HUES48 (cell line): ENCODE measurements at regions not wholly inside any gene's neighbourhood (a gene's known extent, or its start where the extent isn't known, plus 50 kb on each side); places are given as distances from the start of the nearest gene placed in this dataset.

Experiments used
- H3K27ac ChIP-seq: one replicate; pipeline ENCODE4 v1.7.0; 2013; ENCODE audit warnings: low read depth, low read length, inconsistent platforms
- H3K27me3 ChIP-seq: 2 replicates; pipeline ENCODE4 v1.6.1; 2013; ENCODE audit warnings: mild to moderate bottlenecking, low read length; ENCODE audit not compliant: control insufficient read depth, insufficient read depth
- H3K36me3 ChIP-seq: 2 replicates; pipeline ENCODE4 v1.6.1; 2013; ENCODE audit warnings: low read length; ENCODE audit not compliant: control insufficient read depth, insufficient read depth
- H3K4me1 ChIP-seq: 2 replicates; pipeline ENCODE4 v1.6.1; 2013; ENCODE audit warnings: mild to moderate bottlenecking, low read length; ENCODE audit not compliant: control insufficient read depth, insufficient read depth
- H3K4me3 ChIP-seq: 2 replicates; pipeline ENCODE4 v1.5.1; 2013; ENCODE audit warnings: mild to moderate bottlenecking, low read depth, low read length
- H3K9ac ChIP-seq: 2 replicates; pipeline ENCODE4 v1.6.1; 2013; ENCODE audit warnings: mild to moderate bottlenecking, low read depth, low read length, moderate library complexity
- H3K9me3 ChIP-seq: 2 replicates; pipeline ENCODE4 v1.6.1; 2013; ENCODE audit warnings: low read length; ENCODE audit not compliant: control insufficient read depth, insufficient read depth

DNA sequence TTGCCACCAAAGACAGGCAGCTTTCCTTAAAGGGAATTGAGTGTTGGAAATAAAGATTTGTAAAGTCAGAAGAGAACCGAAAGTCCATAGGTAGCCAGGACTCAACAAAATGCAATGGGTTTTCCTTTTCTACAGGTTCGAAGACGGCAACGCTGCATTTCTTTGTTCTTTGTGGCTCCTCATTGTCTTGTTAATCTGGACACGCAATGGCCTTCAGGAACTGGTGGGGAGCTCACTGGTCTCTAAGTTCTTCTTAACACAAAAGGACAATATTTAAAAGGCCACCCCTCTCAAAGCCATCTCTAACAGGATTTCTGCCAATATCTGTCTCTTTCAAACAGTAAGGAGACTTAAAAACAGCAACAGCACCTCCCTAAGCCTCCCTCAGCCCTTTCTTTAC lies 170.6 kb downstream of the RMI1 start:
- H3K27ac ChIP-seq = no peak overlapping the region
- peaks cover 69% of the 10 kb centered on the region for H3K27me3 ChIP-seq
- no peak overlapping the region for H3K4me3 ChIP-seq
- H3K36me3 ChIP-seq = no peaks in the 10 kb centered on the region
- peaks cover 16% of the 10 kb centered on the region for H3K4me1 ChIP-seq
- H3K9me3 ChIP-seq = no peaks in the 10 kb centered on the region
- H3K9ac ChIP-seq = no peak overlapping the region

DNA sequence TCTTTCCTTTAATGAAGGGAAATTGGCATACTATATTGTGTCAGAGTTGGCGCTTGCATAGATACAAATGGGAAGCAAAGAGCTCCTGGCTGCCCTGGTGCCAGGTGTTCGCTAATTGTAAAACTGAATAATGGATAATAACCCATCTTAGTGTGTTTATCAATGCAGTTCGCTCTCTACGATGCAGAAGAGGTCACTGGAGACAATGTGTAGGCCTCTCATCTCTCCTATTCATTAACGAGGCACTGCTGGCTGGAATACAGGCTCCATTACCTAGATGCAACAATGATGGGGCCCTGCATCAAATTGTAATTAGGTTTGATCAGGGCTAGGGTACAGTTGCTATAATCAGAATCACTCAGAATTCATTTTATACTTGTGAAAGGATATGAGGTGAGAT lies 171.0 kb downstream of the RMI1 start:
- Histone ChIP-seq H3K27me3 (peaks cover 69% of the 10 kb centered on the region), H3K27ac (no peak overlapping the region), H3K36me3 (no peaks in the 10 kb centered on the region), H3K9ac (no peak overlapping the region), H3K9me3 (no peaks in the 10 kb centered on the region), H3K4me1 (peaks cover 16% of the 10 kb centered on the region), H3K4me3 (no peak overlapping the region)

DNA sequence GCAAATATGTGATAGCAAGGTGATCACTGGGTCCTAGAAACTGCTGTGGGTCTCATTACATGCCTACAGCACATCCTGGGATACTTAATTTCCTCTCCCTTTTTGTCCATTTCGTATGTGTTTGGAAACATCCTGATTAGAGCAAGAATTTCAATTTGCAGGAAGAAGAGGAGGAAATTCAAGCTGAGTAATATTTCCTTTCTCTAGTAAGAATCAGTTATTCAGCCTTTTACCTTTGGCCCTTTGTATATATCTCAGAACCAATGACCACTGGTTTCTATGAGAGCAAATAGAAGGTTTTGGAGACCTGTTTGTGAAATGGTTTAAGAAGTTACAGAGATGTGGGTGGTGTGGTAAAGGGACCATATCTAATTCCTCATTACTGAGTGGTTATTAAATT lies 171.6 kb downstream of the RMI1 start:
- no peak overlapping the region for H3K9ac ChIP-seq
- H3K4me1 ChIP-seq = peaks cover 13% of the 10 kb centered on the region
- H3K9me3 ChIP-seq = no peaks in the 10 kb centered on the region
- H3K4me3 ChIP-seq = no peak overlapping the region
- peaks cover 69% of the 10 kb centered on the region for H3K27me3 ChIP-seq
- H3K27ac ChIP-seq = no peak overlapping the region
- no peaks in the 10 kb centered on the region for H3K36me3 ChIP-seq

DNA sequence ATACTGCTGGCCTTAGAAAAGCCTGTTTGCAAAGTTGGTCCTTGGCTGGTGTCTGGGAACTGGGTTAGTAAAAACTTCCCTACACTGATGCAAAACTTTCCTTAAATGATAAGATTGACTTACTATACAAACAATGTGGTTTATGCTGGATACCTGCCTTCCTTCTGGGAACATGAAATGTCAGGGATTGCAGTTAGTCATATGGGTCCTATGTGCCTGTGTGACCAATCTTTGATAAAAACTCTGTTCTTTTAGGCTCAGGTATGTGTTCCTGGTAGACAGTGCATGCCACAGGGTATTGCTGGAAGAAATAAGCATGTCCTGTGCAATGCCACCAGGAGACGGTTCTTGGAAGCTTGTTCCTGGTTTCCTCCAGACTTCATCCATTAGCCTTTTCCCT lies 173.3 kb downstream of the RMI1 start:
- no peak overlapping the region for H3K27ac ChIP-seq
- peaks cover 9% of the 10 kb centered on the region; the same call in 1 of the 2 replicates for H3K4me1 ChIP-seq
- H3K27me3 ChIP-seq = peaks cover 67% of the 10 kb centered on the region

DNA sequence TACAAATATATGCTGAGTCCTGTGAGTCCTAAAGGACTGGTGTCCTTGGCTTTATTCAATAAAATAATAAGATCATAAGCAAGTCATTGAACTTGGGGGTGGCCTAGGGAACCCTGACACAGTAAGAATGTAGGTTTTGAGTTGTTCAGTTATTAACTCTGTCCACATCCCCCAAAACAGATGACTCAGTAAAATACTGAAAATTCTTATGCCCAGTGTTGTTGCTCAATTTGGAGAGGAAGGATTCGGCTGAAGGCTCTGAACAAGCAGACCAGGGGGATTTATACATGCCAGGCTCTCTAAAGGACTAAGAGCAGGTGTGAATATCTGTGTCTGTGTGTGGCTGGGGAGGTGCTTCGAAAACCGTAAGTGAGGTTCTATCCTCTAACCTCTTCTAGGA lies 173.7 kb downstream of the RMI1 start:
- Histone ChIP-seq H3K9ac (no peak overlapping the region), H3K4me3 (no peak overlapping the region), H3K36me3 (no peaks in the 10 kb centered on the region), H3K27me3 (peaks cover 62% of the 10 kb centered on the region), H3K27ac (no peak overlapping the region), H3K9me3 (no peaks in the 10 kb centered on the region), H3K4me1 (peaks cover 9% of the 10 kb centered on the region; the same call in 1 of the 2 replicates)

More for the DNA sequence above, 173.3 kb downstream of the RMI1 start:
- Histone ChIP-seq H3K4me3 (no peak overlapping the region), H3K36me3 (no peaks in the 10 kb centered on the region), H3K9me3 (no peaks in the 10 kb centered on the region), H3K9ac (no peak overlapping the region)

DNA sequence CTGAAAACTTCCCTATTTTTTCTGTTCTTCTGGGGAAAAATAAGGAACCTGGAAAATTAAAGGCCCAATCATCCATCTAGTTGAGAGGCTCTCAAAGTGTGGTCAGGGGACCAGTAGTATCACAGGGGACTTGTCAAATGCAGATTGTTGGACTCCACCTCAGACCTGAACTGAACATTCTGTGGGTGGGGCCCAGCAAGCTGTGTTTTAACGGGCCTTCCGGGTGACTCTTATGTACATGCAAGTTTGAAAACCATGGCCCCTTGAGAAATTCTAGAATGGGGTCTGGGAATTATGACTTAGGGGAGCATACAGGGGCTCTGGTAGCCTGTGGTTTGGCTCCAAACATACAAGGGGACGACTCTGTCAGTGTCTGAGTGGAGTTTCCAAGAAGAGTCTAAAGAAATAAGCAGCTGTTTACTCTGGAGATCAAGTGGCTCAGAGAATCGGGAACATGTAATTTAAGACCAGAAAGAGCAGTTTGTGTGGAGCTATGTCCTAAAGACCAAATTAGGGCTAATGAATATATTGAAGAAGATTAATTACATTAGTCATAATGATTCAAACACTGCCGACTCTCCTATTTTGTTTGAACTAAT lies 177.4 kb downstream of the SLC28A3 start:
- no peaks in the 10 kb centered on the region for H3K27me3 ChIP-seq
- H3K27ac ChIP-seq = no peak overlapping the region
- no peaks in the 10 kb centered on the region for H3K4me1 ChIP-seq
- H3K9ac ChIP-seq = no peak overlapping the region
- H3K36me3 ChIP-seq = no peaks in the 10 kb centered on the region
- H3K9me3 ChIP-seq = no peaks in the 10 kb centered on the region
- H3K4me3 ChIP-seq = no peak overlapping the region

DNA sequence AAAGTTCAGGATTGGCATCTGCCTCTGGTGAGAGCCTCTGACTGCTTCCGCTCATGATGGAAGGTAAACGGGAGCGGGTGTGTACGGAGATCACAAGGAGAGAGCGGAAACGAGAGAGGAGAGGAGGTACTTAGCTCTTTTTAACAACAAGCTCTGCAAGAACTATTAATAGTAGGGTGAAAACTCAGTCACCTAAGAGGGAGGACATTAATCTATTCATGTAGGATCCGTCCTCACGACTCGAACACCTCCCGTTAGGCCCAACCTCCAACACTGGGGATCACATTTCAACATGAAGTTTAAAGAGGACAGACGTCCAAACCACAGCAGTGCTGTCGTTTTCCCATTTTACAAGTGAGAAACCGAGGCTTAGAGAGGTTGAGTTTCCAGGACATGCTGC lies 173.7 kb downstream of the SLC28A3 start:
- Histone ChIP-seq H3K4me1 (no peaks in the 10 kb centered on the region), H3K9ac (no peak overlapping the region), H3K36me3 (no peaks in the 10 kb centered on the region), H3K27me3 (no peaks in the 10 kb centered on the region), H3K9me3 (no peaks in the 10 kb centered on the region), H3K27ac (no peak overlapping the region), H3K4me3 (no peak overlapping the region)

DNA sequence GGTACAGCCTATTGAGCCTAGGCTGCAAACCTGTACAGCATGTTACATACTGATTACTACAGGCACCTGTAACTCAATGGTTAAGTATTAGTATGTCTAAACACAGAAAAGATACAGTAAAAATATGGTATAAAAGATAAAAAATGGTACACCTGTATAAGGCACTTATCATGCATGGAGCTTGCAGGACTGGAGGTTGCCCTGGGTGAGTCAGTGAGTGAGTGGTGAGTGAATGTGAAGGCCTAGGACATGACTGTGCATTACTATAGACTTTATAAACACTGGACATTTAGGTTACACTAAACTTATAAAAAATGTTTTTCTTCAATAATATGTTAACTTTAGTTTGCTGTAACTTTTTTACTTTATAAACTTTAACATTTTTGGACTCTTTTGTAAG lies 171.3 kb downstream of the SLC28A3 start:
- H3K4me1 ChIP-seq = no peaks in the 10 kb centered on the region

DNA sequence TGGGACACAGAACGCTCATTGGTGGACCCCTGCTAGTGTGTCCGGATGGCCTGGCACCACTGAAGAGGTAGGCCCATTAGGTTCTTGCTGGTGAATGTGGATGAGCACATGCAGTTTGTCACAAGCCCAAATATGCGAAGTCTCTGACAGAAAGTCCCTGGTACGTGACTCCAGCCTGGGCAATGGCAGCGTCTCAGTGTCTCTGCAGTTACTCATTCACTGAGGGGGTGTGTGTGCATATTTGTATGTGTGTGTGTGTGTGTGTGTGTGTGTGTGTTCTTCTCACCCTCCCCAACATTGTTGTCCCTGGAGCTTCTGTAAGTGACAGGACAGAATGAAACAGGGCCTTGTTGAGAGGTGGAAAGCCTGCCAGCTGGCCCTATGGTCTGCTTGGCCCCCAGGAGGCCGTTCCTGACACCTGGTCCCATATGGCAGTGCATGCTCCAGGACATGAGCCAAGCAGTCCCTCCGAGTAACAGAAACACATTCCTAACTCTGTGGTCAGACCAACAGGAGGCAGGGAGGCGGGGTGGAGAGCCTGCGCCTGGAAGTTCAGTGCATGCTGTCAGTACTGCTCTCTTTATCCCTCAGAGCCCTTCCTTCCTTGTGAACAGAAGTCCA lies 169.9 kb downstream of the SLC28A3 start:
- H3K27me3 ChIP-seq = no peaks in the 10 kb centered on the region
- no peak overlapping the region for H3K9ac ChIP-seq
- no peaks in the 10 kb centered on the region for H3K4me1 ChIP-seq
- no peak overlapping the region for H3K27ac ChIP-seq
- H3K36me3 ChIP-seq = no peaks in the 10 kb centered on the region
- no peaks in the 10 kb centered on the region for H3K9me3 ChIP-seq
- H3K4me3 ChIP-seq = no peak overlapping the region

More for the DNA sequence above, 171.3 kb downstream of the SLC28A3 start:
- H3K36me3 ChIP-seq = no peaks in the 10 kb centered on the region
- no peaks in the 10 kb centered on the region for H3K27me3 ChIP-seq
- no peak overlapping the region for H3K27ac ChIP-seq
- H3K9me3 ChIP-seq = no peaks in the 10 kb centered on the region
- no peak overlapping the region for H3K9ac ChIP-seq
- no peak overlapping the region for H3K4me3 ChIP-seq

DNA sequence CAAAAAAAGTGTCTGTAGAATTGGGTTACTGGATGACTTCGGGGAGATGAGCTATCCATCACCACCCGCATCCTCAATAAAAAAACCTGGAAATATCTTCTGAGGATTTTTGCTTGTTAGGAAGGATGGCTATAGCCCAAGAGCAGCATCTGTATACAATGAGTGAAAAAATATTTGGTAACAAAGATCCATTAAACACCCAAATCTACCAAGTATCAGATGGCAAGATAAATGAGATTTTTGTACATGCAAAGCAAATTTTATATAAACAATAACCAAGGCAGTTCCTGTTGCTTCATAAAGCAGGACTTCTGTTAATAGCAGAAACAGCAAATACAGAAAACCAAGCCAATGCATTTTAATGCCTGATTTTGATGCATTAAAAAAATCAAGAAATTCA lies 166.6 kb downstream of the SLC28A3 start:
- Histone ChIP-seq H3K27me3 (no peaks in the 10 kb centered on the region), H3K27ac (no peak overlapping the region), H3K9ac (no peak overlapping the region), H3K4me3 (no peak overlapping the region), H3K9me3 (no peaks in the 10 kb centered on the region), H3K36me3 (no peaks in the 10 kb centered on the region), H3K4me1 (no peaks in the 10 kb centered on the region)

DNA sequence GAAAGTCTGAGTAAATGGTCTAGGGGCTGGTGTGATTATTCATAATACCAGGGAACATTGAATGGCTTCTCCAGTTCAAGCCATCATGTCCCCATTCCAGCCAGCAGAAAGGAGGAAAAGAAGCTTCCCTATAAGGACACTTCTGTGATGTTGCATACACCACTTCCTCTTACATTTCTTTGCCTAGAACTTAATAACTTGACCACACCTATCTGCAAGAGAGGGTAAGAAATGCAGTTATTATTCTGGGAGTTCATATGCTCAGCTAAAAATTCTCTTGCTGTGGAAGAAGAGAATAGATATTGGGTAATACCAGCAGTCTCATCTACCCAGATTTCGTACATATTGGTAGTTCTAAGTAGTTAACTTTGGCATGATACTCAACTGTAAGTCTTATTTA lies 166.1 kb downstream of the SLC28A3 start:
- H3K36me3 ChIP-seq = no peaks in the 10 kb centered on the region
- no peak overlapping the region for H3K4me3 ChIP-seq
- H3K9me3 ChIP-seq = no peaks in the 10 kb centered on the region
- H3K9ac ChIP-seq = no peak overlapping the region
- no peaks in the 10 kb centered on the region for H3K27me3 ChIP-seq
- H3K27ac ChIP-seq = no peak overlapping the region
- no peaks in the 10 kb centered on the region for H3K4me1 ChIP-seq
